ENCODE measurements at regions not wholly inside any gene's neighbourhood (a gene's known extent, or its start where the extent isn't known, plus 50 kb on each side); places are given as distances from the start of the nearest gene placed in this dataset.

- TF ChIP-seq POLR2A (IDR thresholded peaks at IDR 0.05), result no peak
- TF ChIP-seq, protein P1, sequence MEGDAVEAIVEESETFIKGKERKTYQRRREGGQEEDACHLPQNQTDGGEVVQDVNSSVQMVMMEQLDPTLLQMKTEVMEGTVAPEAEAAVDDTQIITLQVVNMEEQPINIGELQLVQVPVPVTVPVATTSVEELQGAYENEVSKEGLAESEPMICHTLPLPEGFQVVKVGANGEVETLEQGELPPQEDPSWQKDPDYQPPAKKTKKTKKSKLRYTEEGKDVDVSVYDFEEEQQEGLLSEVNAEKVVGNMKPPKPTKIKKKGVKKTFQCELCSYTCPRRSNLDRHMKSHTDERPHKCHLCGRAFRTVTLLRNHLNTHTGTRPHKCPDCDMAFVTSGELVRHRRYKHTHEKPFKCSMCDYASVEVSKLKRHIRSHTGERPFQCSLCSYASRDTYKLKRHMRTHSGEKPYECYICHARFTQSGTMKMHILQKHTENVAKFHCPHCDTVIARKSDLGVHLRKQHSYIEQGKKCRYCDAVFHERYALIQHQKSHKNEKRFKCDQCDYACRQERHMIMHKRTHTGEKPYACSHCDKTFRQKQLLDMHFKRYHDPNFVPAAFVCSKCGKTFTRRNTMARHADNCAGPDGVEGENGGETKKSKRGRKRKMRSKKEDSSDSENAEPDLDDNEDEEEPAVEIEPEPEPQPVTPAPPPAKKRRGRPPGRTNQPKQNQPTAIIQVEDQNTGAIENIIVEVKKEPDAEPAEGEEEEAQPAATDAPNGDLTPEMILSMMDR (IDR thresholded peaks at IDR 0.05), result no peak
These were observed 136.3 kb upstream of the PRR20G start for GRCh38 chr3:127423856-127424765.

All from testis (tissue), 2 donors.